MCF 10A (cell line): ENCODE measurements at regions not wholly inside any gene's neighbourhood (a gene's known extent, or its start where the extent isn't known, plus 50 kb on each side); places are given as distances from the start of the nearest gene placed in this dataset.

Experiments
- BruUV-seq: library from RNA; stranded (reverse); fragments of 400-500 nt; replicated peaks from 2 replicates; lab custom pipeline; 2021; lab: Mats Ljungman, UMichigan
- CTCF ChIA-PET: fragments of 300-600 bp; sonication (Branson Sonifier 250); formaldehyde crosslinking; extraction: SDS; loops from one replicate; lab custom pipeline; 2021; ENCODE audit warnings: antibody characterized with exemption, inconsistent platforms; lab: Yijun Ruan, JAX
- POLR2A ChIA-PET: fragments of 300-600, 350-650 bp; sonication (Branson Sonifier 250); formaldehyde crosslinking; extraction: SDS; loops from one replicate; lab custom pipeline; 2020; ENCODE audit warnings: antibody characterized with exemption, inconsistent platforms; lab: Yijun Ruan, JAX
- DNase-seq: peaks from one replicate; pipeline ENCODE4 v3.0.0-alpha.2; 2018; ENCODE audit not compliant: unreplicated experiment
- H3K27ac Mint-ChIP-seq: one replicate; pipeline ENCODE4 v1.8.0; 2022; ENCODE audit warnings: mild to moderate bottlenecking, low read depth, mixed read lengths; ENCODE audit not compliant: unreplicated experiment
- H3K27me3 Mint-ChIP-seq: one replicate; pipeline ENCODE4 v1.8.0; 2022; ENCODE audit warnings: mixed read lengths; ENCODE audit not compliant: insufficient read depth, unreplicated experiment
- H3K36me3 Mint-ChIP-seq: one replicate; pipeline ENCODE4 v1.8.0; 2022; ENCODE audit warnings: mild to moderate bottlenecking, moderate library complexity, mixed read lengths; ENCODE audit not compliant: insufficient read depth, unreplicated experiment
- H3K4me1 Mint-ChIP-seq: one replicate; pipeline ENCODE4 v1.8.0; 2022; ENCODE audit warnings: mixed read lengths; ENCODE audit not compliant: insufficient read depth, unreplicated experiment
- H3K4me3 Mint-ChIP-seq: one replicate; pipeline ENCODE4 v1.8.0; 2022; ENCODE audit warnings: mild to moderate bottlenecking, moderate library complexity, mixed read lengths; ENCODE audit not compliant: unreplicated experiment
- H3K9me3 Mint-ChIP-seq: one replicate; pipeline ENCODE4 v1.8.0; 2022; ENCODE audit warnings: mixed read lengths; ENCODE audit not compliant: unreplicated experiment
- CTCF ChIP-seq: fragments of 200-600 bp; IDR thresholded peaks from one replicate; pipeline ENCODE4 v1.8.0; 2022; ENCODE audit warnings: antibody characterized with exemption, mild to moderate bottlenecking; ENCODE audit not compliant: unreplicated experiment
- intact Hi-C: fragments of 100-400 bp; cut with micrococcal nuclease; formaldehyde crosslinking; loops from 2 replicates; pipeline ENCODE4 v1.14.1; 2022

GRCh38 chr5:155475318-155475717, 461.8 kb downstream of the KIF4B start:
- TF ChIP-seq CTCF, result no peak
- Mint-ChIP-seq H3K36me3 (no peaks in the 10 kb centered on the region), H3K9me3 (no peaks in the 10 kb centered on the region), H3K27me3 (no peaks in the 10 kb centered on the region), H3K27ac (no peak overlapping the region), H3K4me1 (no peaks in the 10 kb centered on the region), H3K4me3 (no peak overlapping the region)
- intact Hi-C loops, result no loop called here
- DNase-seq, result no peak
- CTCF ChIA-PET, result interaction anchor here (0.6 to 0.7 kb wide), 2 partner anchors 145 to 446 kb away, joined by 3 read pairs; no protein-coding TSS in a partner anchor
- POLR2A ChIA-PET, result no interaction called here
- BruUV-seq, result no TSS peak

- TF ChIP-seq CTCF, result no peak
- BruUV-seq, result no TSS peak
- no peaks in the 10 kb centered on the region for H3K36me3 Mint-ChIP-seq
- H3K27ac Mint-ChIP-seq, result no peak overlapping the region
- H3K27me3 Mint-ChIP-seq, result no peaks in the 10 kb centered on the region
- no peaks in the 10 kb centered on the region for H3K9me3 Mint-ChIP-seq
- H3K4me3 Mint-ChIP-seq, result no peak overlapping the region
- intact Hi-C loops, result no loop called here
- DNase-seq, result no peak
- POLR2A ChIA-PET, result no interaction called here
- no peaks in the 10 kb centered on the region for H3K4me1 Mint-ChIP-seq
- CTCF ChIA-PET, result interaction anchor here (1.5 kb wide), 1 partner anchor 220 kb away, joined by 3 read pairs; no protein-coding TSS in a partner anchor
Measured at GRCh38 chr5:155480731-155481131, 467.2 kb downstream of the KIF4B start.

- no peaks in the 10 kb centered on the region for H3K36me3 Mint-ChIP-seq
- no peak for TF ChIP-seq CTCF
- POLR2A ChIA-PET, result no interaction called here
- intact Hi-C loops, result no loop called here
- no peak for DNase-seq
- no peaks in the 10 kb centered on the region for H3K27me3 Mint-ChIP-seq
- no peaks in the 10 kb centered on the region for H3K9me3 Mint-ChIP-seq
- H3K27ac Mint-ChIP-seq, result no peak overlapping the region
- no TSS peak for BruUV-seq
- no peaks in the 10 kb centered on the region for H3K4me1 Mint-ChIP-seq
- CTCF ChIA-PET, result interaction anchor here (1.5 kb wide), 1 partner anchor 219 kb away, joined by 3 read pairs; no protein-coding TSS in a partner anchor
- H3K4me3 Mint-ChIP-seq, result no peak overlapping the region
Measured at GRCh38 chr5:155481182-155481581, 467.6 kb downstream of the KIF4B start.

GRCh38 chr5:155482428-155482827, 468.9 kb downstream of the KIF4B start:
- Mint-ChIP-seq H3K27ac (no peak overlapping the region), H3K27me3 (no peaks in the 10 kb centered on the region), H3K9me3 (no peaks in the 10 kb centered on the region), H3K4me1 (no peaks in the 10 kb centered on the region), H3K36me3 (no peaks in the 10 kb centered on the region), H3K4me3 (no peak overlapping the region)
- TF ChIP-seq CTCF, result no peak
- CTCF ChIA-PET, result interaction anchor here (0.6 to 1.6 kb wide), 3 partner anchors 22 to 1874 kb away, joined by 3 to 6 read pairs (median 4); no protein-coding TSS in a partner anchor
- intact Hi-C loops, result no loop called here
- no TSS peak for BruUV-seq
- POLR2A ChIA-PET, result interaction anchor here (0.6 to 0.7 kb wide), 2 partner anchors 9 to 184 kb away, joined by 3 to 4 read pairs; no protein-coding TSS in a partner anchor
- DNase-seq, result no peak
